ENCODE measurements at regions not wholly inside any gene's neighbourhood (a gene's known extent, or its start where the extent isn't known, plus 50 kb on each side); places are given as distances from the start of the nearest gene placed in this dataset.

- no peak for DNase-seq
- no peak overlapping the region for H3K4me3 ChIP-seq
- H3K9me3 ChIP-seq, result no peaks in the 10 kb centered on the region
- H3K36me3 ChIP-seq (ENCODE audit: low read depth, missing control alignments), result no peaks in the 10 kb centered on the region
- H3K27ac ChIP-seq, result no peak overlapping the region
- 78 to 94% methylated on average over 1 of the region's 1 CpG for WGBS, 2 donors
- H3K4me1 ChIP-seq, result no peaks in the 10 kb centered on the region
- TF ChIP-seq CTCF (IDR thresholded peaks at IDR 0.05) (no peak), POLR2A (IDR thresholded peaks at IDR 0.05) (no peak)
- H3K27me3 ChIP-seq, result no peaks in the 10 kb centered on the region
- intact Hi-C loops (cut with DNase I; ENCODE audit: low total_unique reads), result no loop called here
Measured at GRCh38 chr21:38129711-38130110, 127.1 kb upstream of the KCNJ15 start.

GRCh38 chr21:38133240-38133639, 123.6 kb upstream of the KCNJ15 start:
- Histone ChIP-seq H3K9me3 (no peaks in the 10 kb centered on the region), H3K4me1 (no peaks in the 10 kb centered on the region), H3K36me3 (ENCODE audit: low read depth, missing control alignments) (no peaks in the 10 kb centered on the region), H3K27me3 (no peaks in the 10 kb centered on the region), H3K27ac (no peak overlapping the region), H3K4me3 (no peak overlapping the region)
- WGBS, 2 donors, result 69 to 74% methylated on average over 3 of the region's 3 CpGs
- no peak for DNase-seq
- TF ChIP-seq CTCF (IDR thresholded peaks at IDR 0.05) (no peak), POLR2A (IDR thresholded peaks at IDR 0.05) (no peak)
- intact Hi-C loops (cut with DNase I; ENCODE audit: low total_unique reads), result no loop called here

GRCh38 chr21:38134084-38134873, 122.5 kb upstream of the KCNJ15 start:
- WGBS, 2 donors, result 88 to 97% methylated on average over 3 of the region's 3 CpGs
- intact Hi-C loops (cut with DNase I; ENCODE audit: low total_unique reads), result no loop called here
- Histone ChIP-seq H3K4me3 (no peak overlapping the region), H3K27ac (no peak overlapping the region), H3K27me3 (no peaks in the 10 kb centered on the region), H3K4me1 (no peaks in the 10 kb centered on the region), H3K36me3 (ENCODE audit: low read depth, missing control alignments) (no peaks in the 10 kb centered on the region), H3K9me3 (no peaks in the 10 kb centered on the region)
- TF ChIP-seq POLR2A (IDR thresholded peaks at IDR 0.05) (no peak), CTCF (IDR thresholded peaks at IDR 0.05) (no peak)
- DNase-seq, result no peak

- Histone ChIP-seq H3K4me1 (no peaks in the 10 kb centered on the region), H3K4me3 (no peak overlapping the region), H3K36me3 (ENCODE audit: low read depth, missing control alignments) (no peaks in the 10 kb centered on the region), H3K27ac (no peak overlapping the region), H3K9me3 (no peaks in the 10 kb centered on the region), H3K27me3 (no peaks in the 10 kb centered on the region)
- TF ChIP-seq CTCF (IDR thresholded peaks at IDR 0.05), result no peak
- no peak for TF ChIP-seq POLR2A (IDR thresholded peaks at IDR 0.05)
- intact Hi-C loops (cut with DNase I; ENCODE audit: low total_unique reads), result no loop called here
- DNase-seq, result no peak
Measured at GRCh38 chr21:38136201-38136600, 120.6 kb upstream of the KCNJ15 start.
